Spleen (tissue), 7 donors: ENCODE measurements at regions not wholly inside any gene's neighbourhood (a gene's known extent, or its start where the extent isn't known, plus 50 kb on each side); places are given as distances from the start of the nearest gene placed in this dataset.

Experiments
- POLR2AphosphoS5 ChIP-seq, 3 donors: sonication (generic); formaldehyde crosslinking; IDR thresholded peaks; one replicate each; pipeline ENCODE4 v1.5.1; 2017; ENCODE audit warnings: antibody characterized with exemption in 3 of 3
- TF ChIP-seq, protein P1 (sequence below), 11 experiments: fragments of 200-600 bp in 7 of 11; fragments of 450-650 bp in 4 of 11; sonication (generic) in 4 of 11; IDR thresholded peaks in 8 of 11; conservative IDR thresholded peaks in 3 of 11; 1 replicate in 7 of 11; 2 replicates in 4 of 11; pipeline versions ENCODE4 v1.4.0 to v1.8.0; 2016 to 2021; ENCODE audit warnings: antibody characterized with exemption in 11 of 11, inconsistent platforms in 4 of 11, mild to moderate bottlenecking in 1 of 11
- donor health status: DM: no; HTN: no; CAD: no; lungs with moderate emphysema.
- donor health status: DM: no; HTN: no; CAD: no.
- donor health status: DM: no; HTN: no; CAD: no.

DNA sequence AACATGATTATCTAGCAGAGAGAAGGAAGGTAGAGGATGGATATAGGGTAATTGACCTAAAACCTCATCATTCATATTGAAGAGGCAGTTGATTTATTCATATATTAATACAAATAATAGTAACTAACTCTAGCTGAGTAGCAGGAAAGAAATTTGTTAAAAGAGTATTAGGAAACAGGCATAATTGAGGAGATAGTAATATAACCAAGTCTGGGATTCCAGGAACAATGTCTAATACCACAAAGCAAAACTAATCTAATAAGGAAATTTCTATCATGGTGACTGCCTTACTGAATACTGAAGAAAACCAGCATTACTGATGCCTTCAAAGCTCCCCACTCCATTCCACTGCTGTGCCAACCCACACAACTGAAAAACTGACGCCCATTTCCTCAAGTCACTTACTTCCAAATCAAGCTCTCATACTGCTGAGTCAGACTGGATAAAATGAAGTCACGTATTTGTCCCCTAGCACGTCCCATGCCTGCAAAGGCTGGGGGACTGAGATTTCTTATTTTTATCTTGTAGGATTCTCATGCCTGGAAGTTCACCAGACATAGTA, 153.9 kb downstream of the SMC2 start:
- TF ChIP-seq, protein P1, sequence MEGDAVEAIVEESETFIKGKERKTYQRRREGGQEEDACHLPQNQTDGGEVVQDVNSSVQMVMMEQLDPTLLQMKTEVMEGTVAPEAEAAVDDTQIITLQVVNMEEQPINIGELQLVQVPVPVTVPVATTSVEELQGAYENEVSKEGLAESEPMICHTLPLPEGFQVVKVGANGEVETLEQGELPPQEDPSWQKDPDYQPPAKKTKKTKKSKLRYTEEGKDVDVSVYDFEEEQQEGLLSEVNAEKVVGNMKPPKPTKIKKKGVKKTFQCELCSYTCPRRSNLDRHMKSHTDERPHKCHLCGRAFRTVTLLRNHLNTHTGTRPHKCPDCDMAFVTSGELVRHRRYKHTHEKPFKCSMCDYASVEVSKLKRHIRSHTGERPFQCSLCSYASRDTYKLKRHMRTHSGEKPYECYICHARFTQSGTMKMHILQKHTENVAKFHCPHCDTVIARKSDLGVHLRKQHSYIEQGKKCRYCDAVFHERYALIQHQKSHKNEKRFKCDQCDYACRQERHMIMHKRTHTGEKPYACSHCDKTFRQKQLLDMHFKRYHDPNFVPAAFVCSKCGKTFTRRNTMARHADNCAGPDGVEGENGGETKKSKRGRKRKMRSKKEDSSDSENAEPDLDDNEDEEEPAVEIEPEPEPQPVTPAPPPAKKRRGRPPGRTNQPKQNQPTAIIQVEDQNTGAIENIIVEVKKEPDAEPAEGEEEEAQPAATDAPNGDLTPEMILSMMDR (IDR thresholded peaks at IDR 0.05 in 8 of 11, conservative IDR thresholded peaks at IDR 0.05 in 3 of 11), result no peak
- TF ChIP-seq POLR2AphosphoS5 (IDR thresholded peaks at IDR 0.05), result no peak
